GM12878 (cell line): ENCODE measurements at regions not wholly inside any gene's neighbourhood (a gene's known extent, or its start where the extent isn't known, plus 50 kb on each side); places are given as distances from the start of the nearest gene placed in this dataset.

Experiments
- EP300 ChIP-seq, 2 experiments: fragments of 150-350 bp in 1 of 2; IDR thresholded peaks; 2 replicates each; pipeline ENCODE4 v1.6.1; 2011 to 2012; ENCODE audit warnings: low read depth in 2 of 2, low read length in 2 of 2, borderline replicate concordance in 1 of 2, improper control_type of control experiment in 1 of 2, inconsistent platforms in 1 of 2; ENCODE audit not compliant: control insufficient read depth in 1 of 2
- HDAC2 ChIP-seq: fragments of 200-600 bp; sonication (generic); IDR thresholded peaks from 2 replicates; pipeline ENCODE4 v1.6.1; 2017
- MYC ChIP-seq: IDR thresholded peaks from 2 replicates; pipeline ENCODE4 v1.6.1; 2011; ENCODE audit warnings: mild to moderate bottlenecking, low read length, moderate library complexity, inconsistent platforms; ENCODE audit not compliant: insufficient read depth, insufficient replicate concordance, insufficient read length, severe bottlenecking
- POLR2A ChIP-seq: IDR thresholded peaks from 2 replicates; pipeline ENCODE4 v1.6.1; 2011; ENCODE audit warnings: low read depth, mild to moderate bottlenecking, low read length
- RAD21 ChIP-seq: IDR thresholded peaks from 2 replicates; pipeline ENCODE4 v1.6.1; 2011; ENCODE audit warnings: mild to moderate bottlenecking, low read depth, low read length, moderate library complexity; ENCODE audit not compliant: insufficient read depth
- RB1 ChIP-seq: fragments of 450-650 bp; formaldehyde crosslinking; IDR thresholded peaks from 2 replicates; pipeline ENCODE4 v1.6.1; 2017; ENCODE audit warnings: mild to moderate bottlenecking, borderline replicate concordance
- SIN3A ChIP-seq: IDR thresholded peaks from 2 replicates; pipeline ENCODE4 v1.6.1; 2012; ENCODE audit warnings: low read depth, low read length, improper control_type of control experiment
- SREBF1 ChIP-seq: IDR thresholded peaks from 2 replicates; pipeline ENCODE4 v1.6.1; 2012; ENCODE audit warnings: mild to moderate bottlenecking, low read length
- STAT1 ChIP-seq: fragments of 450-650 bp; conservative IDR thresholded peaks from 2 replicates; pipeline ENCODE4 v1.6.1; 2014; ENCODE audit warnings: antibody characterized with exemption, mild to moderate bottlenecking
- TAF1 ChIP-seq: IDR thresholded peaks from 2 replicates; pipeline ENCODE4 v1.6.1; 2011; ENCODE audit warnings: mild to moderate bottlenecking, low read depth, low read length, borderline replicate concordance
- TF ChIP-seq, protein P1 (sequence below), 3 experiments: IDR thresholded peaks in 2 of 3; conservative IDR thresholded peaks in 1 of 3; 2 replicates each; pipeline ENCODE4 v1.5.1; 2011; ENCODE audit warnings: low read depth in 3 of 3, low read length in 3 of 3, mild to moderate bottlenecking in 3 of 3, control low read depth in 2 of 3, moderate library complexity in 2 of 3, inconsistent platforms in 1 of 3, mixed read lengths in 1 of 3; ENCODE audit not compliant: control insufficient read depth in 2 of 3, insufficient read depth in 1 of 3; ENCODE audit errors: extremely low read depth in 1 of 3
- TF ChIP-seq, protein P2 (sequence below): IDR thresholded peaks from 2 replicates; pipeline ENCODE4 v1.6.1; 2011; ENCODE audit warnings: low read depth, low read length, improper control_type of control experiment, borderline replicate concordance

GRCh38 chr6:6861995-6862394, 245.8 kb upstream of the RREB1 start:
- TF ChIP-seq, protein P1, sequence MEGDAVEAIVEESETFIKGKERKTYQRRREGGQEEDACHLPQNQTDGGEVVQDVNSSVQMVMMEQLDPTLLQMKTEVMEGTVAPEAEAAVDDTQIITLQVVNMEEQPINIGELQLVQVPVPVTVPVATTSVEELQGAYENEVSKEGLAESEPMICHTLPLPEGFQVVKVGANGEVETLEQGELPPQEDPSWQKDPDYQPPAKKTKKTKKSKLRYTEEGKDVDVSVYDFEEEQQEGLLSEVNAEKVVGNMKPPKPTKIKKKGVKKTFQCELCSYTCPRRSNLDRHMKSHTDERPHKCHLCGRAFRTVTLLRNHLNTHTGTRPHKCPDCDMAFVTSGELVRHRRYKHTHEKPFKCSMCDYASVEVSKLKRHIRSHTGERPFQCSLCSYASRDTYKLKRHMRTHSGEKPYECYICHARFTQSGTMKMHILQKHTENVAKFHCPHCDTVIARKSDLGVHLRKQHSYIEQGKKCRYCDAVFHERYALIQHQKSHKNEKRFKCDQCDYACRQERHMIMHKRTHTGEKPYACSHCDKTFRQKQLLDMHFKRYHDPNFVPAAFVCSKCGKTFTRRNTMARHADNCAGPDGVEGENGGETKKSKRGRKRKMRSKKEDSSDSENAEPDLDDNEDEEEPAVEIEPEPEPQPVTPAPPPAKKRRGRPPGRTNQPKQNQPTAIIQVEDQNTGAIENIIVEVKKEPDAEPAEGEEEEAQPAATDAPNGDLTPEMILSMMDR (IDR thresholded peaks at IDR 0.05 in 2 of 3, conservative IDR thresholded peaks at IDR 0.05 in 1 of 3; ENCODE audit: control insufficient read depth in 2 of 3, extremely low read depth in 1 of 3, insufficient read depth in 1 of 3, low read depth in 3 of 3, low read length in 3 of 3), result no peak
- no peak for TF ChIP-seq TAF1
- no peak for TF ChIP-seq SIN3A
- no peak for TF ChIP-seq RB1
- TF ChIP-seq HDAC2, result no peak
- TF ChIP-seq, protein P2, sequence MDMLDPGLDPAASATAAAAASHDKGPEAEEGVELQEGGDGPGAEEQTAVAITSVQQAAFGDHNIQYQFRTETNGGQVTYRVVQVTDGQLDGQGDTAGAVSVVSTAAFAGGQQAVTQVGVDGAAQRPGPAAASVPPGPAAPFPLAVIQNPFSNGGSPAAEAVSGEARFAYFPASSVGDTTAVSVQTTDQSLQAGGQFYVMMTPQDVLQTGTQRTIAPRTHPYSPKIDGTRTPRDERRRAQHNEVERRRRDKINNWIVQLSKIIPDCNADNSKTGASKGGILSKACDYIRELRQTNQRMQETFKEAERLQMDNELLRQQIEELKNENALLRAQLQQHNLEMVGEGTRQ, result no peak
- no peak for TF ChIP-seq RAD21
- no peak for TF ChIP-seq MYC
- TF ChIP-seq POLR2A, result no peak
- no peak for TF ChIP-seq SREBF1
- TF ChIP-seq STAT1, result no peak
- TF ChIP-seq EP300 (IDR thresholded peaks at IDR 0.05; ENCODE audit: borderline replicate concordance in 1 of 2, control insufficient read depth in 1 of 2, low read depth in 2 of 2, low read length in 2 of 2), result no peak
